Smooth muscle cell (in vitro differentiated cells): ENCODE measurements at regions not wholly inside any gene's neighbourhood (a gene's known extent, or its start where the extent isn't known, plus 50 kb on each side); places are given as distances from the start of the nearest gene placed in this dataset.

ENCODE experiments used
- DNase-seq: peaks from one replicate; lab custom pipeline; 2025; ENCODE audit not compliant: unreplicated experiment; lab: John Stamatoyannopoulos, UW
- H2AFZ ChIP-seq: fragments of 200-600 bp; sonication (generic); 2 replicates; pipeline ENCODE4 v1.6.0; 2016; ENCODE audit warnings: antibody characterized with exemption, low read depth, mild to moderate bottlenecking
- H3F3A ChIP-seq: fragments of 200-600 bp; sonication (generic); 2 replicates; pipeline ENCODE4 v1.6.0; 2017; ENCODE audit warnings: antibody characterized with exemption, low read depth
- H3K27ac ChIP-seq: fragments of 200-600 bp; sonication (generic); 2 replicates; pipeline ENCODE4 v1.5.1; 2016; ENCODE audit warnings: low read depth, mild to moderate bottlenecking
- H3K27me3 ChIP-seq: fragments of 200-600 bp; sonication (generic); 2 replicates; pipeline ENCODE4 v1.6.1; 2016; ENCODE audit warnings: low read depth, mild to moderate bottlenecking
- H3K36me3 ChIP-seq: fragments of 200-600 bp; sonication (generic); 2 replicates; pipeline ENCODE4 v1.5.1; 2016; ENCODE audit warnings: low read depth
- H3K4me1 ChIP-seq: fragments of 200-600 bp; sonication (generic); 2 replicates; pipeline ENCODE4 v1.5.1; 2016; ENCODE audit warnings: low read depth
- H3K4me2 ChIP-seq: fragments of 200-600 bp; sonication (generic); 2 replicates; pipeline ENCODE4 v1.6.0; 2016; ENCODE audit warnings: mild to moderate bottlenecking
- H3K4me3 ChIP-seq: fragments of 200-600 bp; sonication (generic); 2 replicates; pipeline ENCODE4 v1.5.1; 2016; ENCODE audit warnings: mild to moderate bottlenecking
- H3K79me2 ChIP-seq: fragments of 200-600 bp; sonication (generic); 2 replicates; pipeline ENCODE4 v1.6.0; 2016; ENCODE audit warnings: low read depth, mild to moderate bottlenecking
- H3K9ac ChIP-seq: fragments of 200-600 bp; sonication (generic); 2 replicates; pipeline ENCODE4 v1.6.0; 2016; ENCODE audit warnings: low read depth
- H3K9me3 ChIP-seq: fragments of 200-600 bp; sonication (generic); replicated peaks from 2 replicates; pipeline ENCODE4 v1.5.1; 2016; ENCODE audit warnings: low read depth
- H4K20me1 ChIP-seq: fragments of 200-600 bp; sonication (generic); 2 replicates; pipeline ENCODE4 v1.6.0; 2016; ENCODE audit warnings: low read depth
- WGBS: methylation state at CpG from one replicate; pipeline ENCODE4 v1.1.7; 2016; ENCODE audit warnings: low lambda C conversion rate; 5-methylcytosine and 5-hydroxymethylcytosine counted together
- TF ChIP-seq, protein P1 (sequence below): fragments of 200-600 bp; sonication (generic); IDR thresholded peaks from 2 replicates; pipeline ENCODE4 v1.5.1; 2017; ENCODE audit warnings: borderline replicate concordance, mild to moderate bottlenecking, antibody characterized with exemption; ENCODE audit not compliant: insufficient read depth, poor library complexity, severe bottlenecking

DNA sequence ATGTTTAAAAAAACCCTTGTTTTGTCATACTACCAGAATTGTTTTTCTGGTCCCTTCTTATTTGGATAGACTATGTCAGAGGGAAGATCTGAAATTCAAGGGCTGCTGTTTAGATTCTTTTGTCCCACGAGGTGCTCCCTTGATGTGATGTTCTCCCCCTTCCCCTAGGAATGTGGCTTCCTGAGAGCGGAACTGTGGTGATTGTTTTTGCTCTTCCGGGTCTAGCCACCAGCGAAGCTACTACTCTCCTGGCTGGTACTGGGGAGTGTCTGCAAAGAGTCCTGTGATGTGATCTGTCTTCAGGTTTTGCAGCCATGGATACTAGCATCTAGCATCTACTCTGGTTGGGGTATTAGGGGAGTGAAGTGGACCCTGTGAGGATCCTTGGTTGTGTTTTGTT lies 271.1 kb downstream of the DCAF12L2 start:
- Histone ChIP-seq H3K9ac (no peak overlapping the region), H3K4me1 (no peaks in the 10 kb centered on the region), H3K27ac (no peak overlapping the region), H3K4me3 (no peak overlapping the region), H3K36me3 (no peaks in the 10 kb centered on the region), H3K79me2 (no peaks in the 10 kb centered on the region), H3F3A (no peaks in the 10 kb centered on the region), H2AFZ (no peak overlapping the region), H4K20me1 (no peaks in the 10 kb centered on the region), H3K9me3 (no peaks in the 10 kb centered on the region), H3K4me2 (no peak overlapping the region), H3K27me3 (no peaks in the 10 kb centered on the region)
- no peak for DNase-seq
- WGBS: 76% methylated on average over 4 of the region's 4 CpGs
- TF ChIP-seq, protein P1, sequence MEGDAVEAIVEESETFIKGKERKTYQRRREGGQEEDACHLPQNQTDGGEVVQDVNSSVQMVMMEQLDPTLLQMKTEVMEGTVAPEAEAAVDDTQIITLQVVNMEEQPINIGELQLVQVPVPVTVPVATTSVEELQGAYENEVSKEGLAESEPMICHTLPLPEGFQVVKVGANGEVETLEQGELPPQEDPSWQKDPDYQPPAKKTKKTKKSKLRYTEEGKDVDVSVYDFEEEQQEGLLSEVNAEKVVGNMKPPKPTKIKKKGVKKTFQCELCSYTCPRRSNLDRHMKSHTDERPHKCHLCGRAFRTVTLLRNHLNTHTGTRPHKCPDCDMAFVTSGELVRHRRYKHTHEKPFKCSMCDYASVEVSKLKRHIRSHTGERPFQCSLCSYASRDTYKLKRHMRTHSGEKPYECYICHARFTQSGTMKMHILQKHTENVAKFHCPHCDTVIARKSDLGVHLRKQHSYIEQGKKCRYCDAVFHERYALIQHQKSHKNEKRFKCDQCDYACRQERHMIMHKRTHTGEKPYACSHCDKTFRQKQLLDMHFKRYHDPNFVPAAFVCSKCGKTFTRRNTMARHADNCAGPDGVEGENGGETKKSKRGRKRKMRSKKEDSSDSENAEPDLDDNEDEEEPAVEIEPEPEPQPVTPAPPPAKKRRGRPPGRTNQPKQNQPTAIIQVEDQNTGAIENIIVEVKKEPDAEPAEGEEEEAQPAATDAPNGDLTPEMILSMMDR: no peak

DNA sequence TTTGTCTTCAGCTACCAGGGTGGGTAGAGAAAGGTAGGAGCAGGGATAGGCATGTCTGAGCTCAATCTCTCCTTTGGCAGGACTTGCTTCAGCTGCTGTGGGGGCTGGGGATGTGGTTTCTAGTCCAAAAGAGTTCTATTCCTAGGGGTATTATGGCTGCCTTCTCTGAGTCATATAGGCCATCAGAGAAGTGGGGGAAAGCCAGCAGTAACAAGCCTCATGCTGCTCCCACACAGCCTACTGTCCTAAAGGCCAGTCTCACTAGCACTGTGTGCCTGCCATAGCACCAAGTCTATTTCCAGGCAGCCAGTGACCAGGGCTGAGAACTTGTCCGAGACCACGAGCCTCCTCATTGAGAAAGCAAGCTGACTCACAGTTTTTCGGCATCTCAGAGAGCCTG lies 270.6 kb downstream of the DCAF12L2 start:
- H3K9me3 ChIP-seq: no peaks in the 10 kb centered on the region
- 71% methylated on average over 3 of the region's 3 CpGs for WGBS
- H3K9ac ChIP-seq: no peak overlapping the region
- H3K27ac ChIP-seq: no peak overlapping the region
- H3K79me2 ChIP-seq: no peaks in the 10 kb centered on the region
- H3K4me3 ChIP-seq: no peak overlapping the region
- no peaks in the 10 kb centered on the region for H3K27me3 ChIP-seq
- no peak overlapping the region for H3K4me2 ChIP-seq
- no peaks in the 10 kb centered on the region for H3K4me1 ChIP-seq
- no peak overlapping the region for H2AFZ ChIP-seq
- no peaks in the 10 kb centered on the region for H4K20me1 ChIP-seq
- DNase-seq: no peak
- TF ChIP-seq, protein P1: no peak
- no peaks in the 10 kb centered on the region for H3F3A ChIP-seq
- H3K36me3 ChIP-seq: no peaks in the 10 kb centered on the region

DNA sequence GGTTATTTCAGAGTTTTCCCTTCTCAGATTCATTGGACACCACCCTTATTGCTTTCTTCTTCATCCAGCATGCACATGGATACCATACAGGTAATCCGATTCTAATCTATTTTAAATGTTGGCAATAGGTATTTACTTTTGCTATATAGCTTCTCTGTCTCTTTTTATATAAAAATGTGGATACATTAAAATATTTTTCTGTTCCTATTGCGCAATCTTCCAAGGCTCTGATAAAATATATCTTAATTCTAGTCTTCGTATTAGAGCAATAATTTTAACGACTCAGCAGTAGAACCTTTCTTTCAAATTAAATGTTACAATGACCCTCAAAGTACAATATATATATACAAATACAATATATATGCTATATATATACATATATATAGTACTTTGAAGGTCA lies 239.8 kb downstream of the DCAF12L2 start:
- TF ChIP-seq, protein P1: no peak
- 83% methylated on average over 4 of the region's 4 CpGs for WGBS
- no peak overlapping the region for H3K27ac ChIP-seq
- no peak overlapping the region for H3K4me2 ChIP-seq
- H3K79me2 ChIP-seq: no peaks in the 10 kb centered on the region
- no peaks in the 10 kb centered on the region for H3K27me3 ChIP-seq
- H2AFZ ChIP-seq: no peak overlapping the region
- H3K36me3 ChIP-seq: no peaks in the 10 kb centered on the region
- no peak overlapping the region for H3K4me3 ChIP-seq
- H3K4me1 ChIP-seq: no peaks in the 10 kb centered on the region
- no peaks in the 10 kb centered on the region for H3F3A ChIP-seq
- no peak for DNase-seq
- no peak overlapping the region for H3K9ac ChIP-seq
- H4K20me1 ChIP-seq: no peaks in the 10 kb centered on the region
- peaks cover 3% of the 10 kb centered on the region for H3K9me3 ChIP-seq

DNA sequence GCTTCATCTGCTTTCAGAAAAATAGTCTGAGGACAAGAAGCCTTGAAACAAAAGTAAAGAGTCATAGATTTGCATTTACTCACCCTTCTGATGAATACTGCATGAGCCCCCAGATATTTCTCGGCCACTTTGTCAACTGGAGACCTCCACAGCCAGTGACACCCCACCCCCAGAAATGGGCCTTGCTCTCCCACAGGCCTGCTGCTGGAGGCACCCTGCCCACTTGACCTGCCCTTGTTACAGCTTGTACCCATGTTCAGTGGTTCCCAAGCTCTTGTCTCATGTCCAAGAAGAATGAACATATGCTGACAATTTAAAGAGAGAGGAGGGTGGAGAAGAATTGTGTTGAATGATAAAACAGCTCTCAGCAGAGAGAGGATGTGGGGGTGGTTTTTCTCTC lies 225.1 kb downstream of the DCAF12L2 start:
- Histone ChIP-seq H3F3A (no peaks in the 10 kb centered on the region), H3K27ac (no peak overlapping the region), H3K36me3 (no peaks in the 10 kb centered on the region), H3K4me1 (no peaks in the 10 kb centered on the region), H3K4me2 (no peak overlapping the region), H3K27me3 (no peaks in the 10 kb centered on the region), H3K9me3 (no peaks in the 10 kb centered on the region), H3K79me2 (no peaks in the 10 kb centered on the region), H2AFZ (no peak overlapping the region), H3K9ac (no peak overlapping the region), H3K4me3 (no peak overlapping the region), H4K20me1 (no peaks in the 10 kb centered on the region)
- WGBS: 80% methylated on average over 1 of the region's 1 CpG
- TF ChIP-seq, protein P1: no peak
- DNase-seq: no peak
